Neuronal stem cell (in vitro differentiated cells): ENCODE measurements at regions not wholly inside any gene's neighbourhood (a gene's known extent, or its start where the extent isn't known, plus 50 kb on each side); places are given as distances from the start of the nearest gene placed in this dataset.

Source experiments
- DNase-seq: peaks from one replicate; pipeline ENCODE4 v3.0.0-alpha.2; 2013; ENCODE audit warnings: low spot score
- H2AFZ ChIP-seq: one replicate; pipeline ENCODE4 v1.6.1; 2013; ENCODE audit warnings: mild to moderate bottlenecking, low read length, inconsistent platforms
- H2AK5ac ChIP-seq: 2 replicates; pipeline ENCODE4 v1.6.1; 2013; ENCODE audit warnings: low read depth, mild to moderate bottlenecking, inconsistent platforms, low read length, moderate library complexity, mixed read lengths
- H2BK120ac ChIP-seq: 2 replicates; pipeline ENCODE4 v1.6.1; 2013; ENCODE audit warnings: low read depth, mild to moderate bottlenecking, inconsistent platforms, low read length, moderate library complexity, mixed read lengths
- H2BK12ac ChIP-seq: one replicate; pipeline ENCODE4 v1.6.1; 2013; ENCODE audit warnings: low read length, inconsistent platforms
- H2BK15ac ChIP-seq: 2 replicates; pipeline ENCODE4 v1.6.1; 2013; ENCODE audit warnings: mild to moderate bottlenecking, low read length, inconsistent platforms, mixed read lengths
- H2BK5ac ChIP-seq: one replicate; pipeline ENCODE4 v1.6.1; 2013; ENCODE audit warnings: inconsistent platforms, mild to moderate bottlenecking, low read length, moderate library complexity
- H3K14ac ChIP-seq: one replicate; pipeline ENCODE4 v1.6.1; 2013; ENCODE audit warnings: low read length, inconsistent platforms
- H3K18ac ChIP-seq: 2 replicates; pipeline ENCODE4 v1.6.1; 2013; ENCODE audit warnings: low read length, inconsistent platforms
- H3K23ac ChIP-seq: 2 replicates; pipeline ENCODE4 v1.6.1; 2013; ENCODE audit warnings: low read depth, mild to moderate bottlenecking, mixed read lengths, low read length, inconsistent platforms; ENCODE audit not compliant: poor library complexity
- H3K27ac ChIP-seq: replicated peaks from 3 replicates; pipeline ENCODE4 v1.5.1; 2013; ENCODE audit warnings: low read length, inconsistent platforms
- H3K27me3 ChIP-seq, 3 experiments: 2 replicates each; pipeline ENCODE4 v1.6.1; 2013; ENCODE audit warnings: low read length in 3 of 3, mild to moderate bottlenecking in 2 of 3, inconsistent platforms in 1 of 3, low read depth in 1 of 3, mixed read lengths in 1 of 3, moderate library complexity in 1 of 3; ENCODE audit not compliant: control insufficient read depth in 3 of 3, insufficient read depth in 3 of 3
- H3K36me3 ChIP-seq, 2 donors: replicated peaks in 1 of 2; 2 replicates each; pipeline ENCODE4 v1.6.1; 2013; ENCODE audit warnings: low read length in 2 of 2; ENCODE audit not compliant: control insufficient read depth in 2 of 2, insufficient read depth in 2 of 2
- H3K4ac ChIP-seq: 2 replicates; pipeline ENCODE4 v1.6.1; 2013; ENCODE audit warnings: inconsistent platforms, mild to moderate bottlenecking, low read length, moderate library complexity
- H3K4me1 ChIP-seq, 2 donors: 1 replicate in 1 of 2; 2 replicates in 1 of 2; pipeline ENCODE4 v1.6.1; 2013; ENCODE audit warnings: low read length in 2 of 2, low read depth in 1 of 2; ENCODE audit not compliant: control insufficient read depth in 2 of 2, insufficient read depth in 1 of 2
- H3K4me2 ChIP-seq: one replicate; pipeline ENCODE4 v1.6.1; 2013; ENCODE audit warnings: mild to moderate bottlenecking, low read length, inconsistent platforms; ENCODE audit not compliant: insufficient read depth, poor library complexity, severe bottlenecking
- H3K4me3 ChIP-seq, 2 donors: 2 replicates each; pipeline ENCODE4 v1.5.1; 2013; ENCODE audit warnings: low read length in 2 of 2, mild to moderate bottlenecking in 2 of 2, inconsistent platforms in 1 of 2, moderate library complexity in 1 of 2
- H3K79me1 ChIP-seq: one replicate; pipeline ENCODE4 v1.6.1; 2013; ENCODE audit warnings: low read depth, mild to moderate bottlenecking, inconsistent platforms, low read length, moderate library complexity
- H3K9ac ChIP-seq: one replicate; pipeline ENCODE4 v1.6.1; 2013; ENCODE audit warnings: mild to moderate bottlenecking, low read depth, low read length, inconsistent platforms; ENCODE audit not compliant: poor library complexity
- H3K9me3 ChIP-seq, 2 donors: replicated peaks in 1 of 2; 2 replicates each; pipeline versions ENCODE3 to v1.6.1; 2013; ENCODE audit warnings: low read length in 2 of 2, mild to moderate bottlenecking in 2 of 2, inconsistent platforms in 1 of 2, low read depth in 1 of 2, mixed read lengths in 1 of 2, moderate library complexity in 1 of 2; ENCODE audit not compliant: control insufficient read depth in 2 of 2, insufficient read depth in 1 of 2
- H4K8ac ChIP-seq: one replicate; pipeline ENCODE4 v1.6.1; 2013; ENCODE audit warnings: low read depth, mild to moderate bottlenecking, inconsistent platforms, low read length, moderate library complexity
- H4K91ac ChIP-seq: one replicate; pipeline ENCODE4 v1.6.1; 2013; ENCODE audit warnings: low read length, low read depth, mild to moderate bottlenecking, inconsistent platforms; ENCODE audit not compliant: poor library complexity
- WGBS, 2 donors: extraction: QIAGEN DNeasy Blood & Tissue Kit; methylation state at CpG; one replicate each; pipeline ENCODE4 v1.1.7; 2013; ENCODE audit warnings: missing lambda C conversion rate in 2 of 2, mixed read lengths in 1 of 2; ENCODE audit not compliant: insufficient read length in 2 of 2, insufficient replicate concordance in 1 of 2; ENCODE audit errors: extremely low coverage in 2 of 2; 5-methylcytosine and 5-hydroxymethylcytosine counted together

DNA sequence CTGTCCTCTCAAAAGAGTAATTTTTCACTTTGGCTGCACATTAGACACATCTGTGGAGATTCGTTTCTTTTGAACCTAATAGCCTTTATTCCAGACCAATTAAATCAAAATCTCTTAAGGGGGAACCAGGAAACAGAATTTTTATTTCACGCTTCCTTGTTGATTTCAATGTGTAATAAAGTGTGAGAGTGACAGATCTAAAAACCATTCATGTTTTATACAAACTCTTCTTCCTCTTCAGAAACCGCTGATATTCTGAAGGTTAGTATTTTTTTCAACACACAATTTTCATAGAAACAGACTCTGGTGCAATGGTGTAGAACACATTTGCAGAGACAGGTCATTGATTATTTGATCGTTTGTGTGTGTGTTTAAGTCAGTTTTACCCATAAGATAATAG is 1469.8 kb downstream of the EFNA5 start:
- no peak overlapping the region for H3K14ac ChIP-seq
- no peak overlapping the region for H3K4me3 ChIP-seq
- H4K8ac ChIP-seq, result no peak overlapping the region
- no peak overlapping the region for H2BK15ac ChIP-seq
- no peaks in the 10 kb centered on the region for H3K9me3 ChIP-seq
- H4K91ac ChIP-seq, result no peak overlapping the region
- H3K79me1 ChIP-seq, result no peaks in the 10 kb centered on the region
- no peak overlapping the region for H3K4ac ChIP-seq
- no peak overlapping the region for H2BK12ac ChIP-seq
- no peaks in the 10 kb centered on the region for H3K27me3 ChIP-seq
- DNase-seq, result no peak
- no peak overlapping the region for H3K9ac ChIP-seq
- H2AFZ ChIP-seq, result no peak overlapping the region
- no peaks in the 10 kb centered on the region for H3K36me3 ChIP-seq
- no peak overlapping the region for H3K18ac ChIP-seq
- no peak overlapping the region for H2BK120ac ChIP-seq
- no peak overlapping the region for H3K23ac ChIP-seq
- no peak overlapping the region for H3K4me2 ChIP-seq
- no peak overlapping the region for H2AK5ac ChIP-seq
- H3K4me1 ChIP-seq, result no peaks in the 10 kb centered on the region
- WGBS, 2 donors, result no CpG with 5 or more reads among the region's 4 CpGs
- no peak overlapping the region for H2BK5ac ChIP-seq
- H3K27ac ChIP-seq, result no peak overlapping the region

DNA sequence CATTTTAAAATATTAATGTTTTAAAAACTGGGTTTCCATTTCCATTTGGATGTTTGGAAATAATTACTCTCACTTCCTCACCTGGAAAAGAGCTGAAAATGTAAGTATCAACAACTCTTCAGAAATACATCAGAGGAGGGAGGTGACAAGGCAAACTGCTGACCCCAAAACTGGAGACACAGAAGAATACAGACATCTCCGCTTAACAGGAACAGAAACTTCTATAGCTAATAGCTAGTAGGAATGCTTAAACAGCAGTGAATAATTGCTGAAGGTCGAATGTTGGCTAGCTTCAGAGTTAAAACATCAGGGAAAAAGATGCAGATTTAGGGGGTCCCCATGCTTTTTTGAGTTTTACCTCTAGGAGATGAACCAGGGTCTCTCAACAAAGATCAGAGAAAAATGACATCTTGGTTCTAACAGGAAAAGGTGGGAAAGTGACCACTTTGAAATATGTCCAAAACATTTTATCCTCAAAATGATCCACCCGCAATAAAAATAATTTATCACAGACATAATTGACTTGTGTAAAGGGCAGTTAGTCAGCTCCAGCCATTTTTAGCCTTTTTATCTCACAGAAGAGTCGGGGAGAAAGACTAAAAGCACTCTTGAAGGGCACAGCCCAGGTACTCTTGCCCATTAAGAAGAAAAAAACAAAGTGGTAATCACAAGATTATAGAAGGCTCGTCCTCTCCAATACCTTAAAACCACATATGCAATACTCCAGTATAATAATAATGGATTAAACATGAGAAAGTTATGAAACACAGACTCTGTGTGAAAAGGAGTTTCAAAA is 1474.9 kb downstream of the EFNA5 start:
- Histone ChIP-seq H4K91ac (no peak overlapping the region), H2BK15ac (no peak overlapping the region), H3K9me3 (no peaks in the 10 kb centered on the region), H3K9ac (no peak overlapping the region), H2AFZ (peak overlapping the region; percentile 58), H3K36me3 (no peaks in the 10 kb centered on the region), H3K27ac (no peak overlapping the region), H2BK12ac (no peak overlapping the region), H2BK5ac (no peak overlapping the region), H3K18ac (no peak overlapping the region), H3K4me3 (no peak overlapping the region), H3K23ac (no peak overlapping the region), H3K4ac (no peak overlapping the region), H3K79me1 (no peaks in the 10 kb centered on the region), H3K4me1 (no peaks in the 10 kb centered on the region), H3K4me2 (no peak overlapping the region), H3K27me3 (no peaks in the 10 kb centered on the region), H2BK120ac (no peak overlapping the region), H3K14ac (no peak overlapping the region), H4K8ac (no peak overlapping the region), H2AK5ac (no peak overlapping the region)
- no peak for DNase-seq
- WGBS, 2 donors, result no CpG with 5 or more reads among the region's 5 CpGs

GRCh38 chr5:106189121-106189809 is 1481.5 kb downstream of the EFNA5 start:
- H2BK12ac ChIP-seq, result no peak overlapping the region
- H3K27me3 ChIP-seq, result no peaks in the 10 kb centered on the region
- H2BK15ac ChIP-seq, result no peak overlapping the region
- H4K91ac ChIP-seq, result no peak overlapping the region
- no peak overlapping the region for H2BK5ac ChIP-seq
- H3K9me3 ChIP-seq, result no peaks in the 10 kb centered on the region
- no peak overlapping the region for H3K9ac ChIP-seq
- no peak overlapping the region for H3K14ac ChIP-seq
- no peak overlapping the region for H3K23ac ChIP-seq
- no CpG with 5 or more reads among the region's 3 CpGs for WGBS, 2 donors
- H2AFZ ChIP-seq, result no peak overlapping the region
- DNase-seq, result no peak
- H3K27ac ChIP-seq, result no peak overlapping the region
- no peaks in the 10 kb centered on the region for H3K4me1 ChIP-seq
- H3K4me3 ChIP-seq, result no peak overlapping the region
- H3K79me1 ChIP-seq, result no peaks in the 10 kb centered on the region
- H3K4me2 ChIP-seq, result no peak overlapping the region
- no peaks in the 10 kb centered on the region for H3K36me3 ChIP-seq
- no peak overlapping the region for H2BK120ac ChIP-seq
- no peak overlapping the region for H3K4ac ChIP-seq
- no peak overlapping the region for H2AK5ac ChIP-seq
- no peak overlapping the region for H4K8ac ChIP-seq
- H3K18ac ChIP-seq, result no peak overlapping the region

DNA sequence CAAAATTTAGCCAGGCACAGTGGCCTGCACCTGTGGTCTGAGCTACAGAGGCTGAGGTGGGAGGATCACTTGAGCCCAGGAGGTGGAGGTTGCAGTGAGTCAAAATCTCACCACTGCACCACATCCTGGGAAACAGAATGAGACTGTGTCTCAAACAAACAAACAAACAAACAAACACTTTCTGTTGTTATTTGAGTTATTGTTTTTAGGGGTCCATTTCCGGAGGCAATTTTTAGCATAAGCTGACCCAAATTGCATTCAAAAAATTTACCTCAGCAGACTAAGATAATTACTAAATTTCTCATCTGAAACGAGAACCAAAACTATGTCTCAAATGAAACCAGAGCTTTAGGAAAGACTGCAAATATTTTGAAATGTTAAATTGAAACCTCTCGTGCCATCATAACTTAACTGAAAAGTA is 1485.1 kb downstream of the EFNA5 start:
- no peak overlapping the region for H4K8ac ChIP-seq
- H2BK120ac ChIP-seq, result no peak overlapping the region

More for the DNA sequence above, 1485.1 kb downstream of the EFNA5 start:
- no peak overlapping the region for H2AK5ac ChIP-seq
- H3K4me3 ChIP-seq, result no peak overlapping the region
- no peak overlapping the region for H2BK15ac ChIP-seq
- H3K79me1 ChIP-seq, result no peaks in the 10 kb centered on the region
- no peak overlapping the region for H3K18ac ChIP-seq
- H3K14ac ChIP-seq, result no peak overlapping the region
- H3K4me2 ChIP-seq, result no peak overlapping the region
- no peak overlapping the region for H2BK12ac ChIP-seq
- no peak overlapping the region for H3K23ac ChIP-seq
- no peak overlapping the region for H2AFZ ChIP-seq
- WGBS, 2 donors, result no CpG with 5 or more reads among the region's 3 CpGs
- no peaks in the 10 kb centered on the region for H3K4me1 ChIP-seq
- DNase-seq, result no peak
- H3K4ac ChIP-seq, result no peak overlapping the region
- H2BK5ac ChIP-seq, result no peak overlapping the region
- no peaks in the 10 kb centered on the region for H3K36me3 ChIP-seq
- no peak overlapping the region for H3K9ac ChIP-seq
- H4K91ac ChIP-seq, result no peak overlapping the region
- no peaks in the 10 kb centered on the region for H3K9me3 ChIP-seq
- no peak overlapping the region for H3K27ac ChIP-seq
- H3K27me3 ChIP-seq, result no peaks in the 10 kb centered on the region
